Omental fat pad (tissue), 3 donors: ENCODE measurements at regions not wholly inside any gene's neighbourhood (a gene's known extent, or its start where the extent isn't known, plus 50 kb on each side); places are given as distances from the start of the nearest gene placed in this dataset.

Experiments used
- ATAC-seq: fragments of 150-250 bp; one replicate; pipeline ENCODE4 v1.9.1; 2016; ENCODE audit warnings: mild to moderate bottlenecking, moderate library complexity; ENCODE audit not compliant: low FRiP score
- DNase-seq: peaks from one replicate; pipeline ENCODE4 v3.0.0-alpha.2; 2019; ENCODE audit warnings: low spot score
- TF ChIP-seq, protein P1 (sequence below), 3 donors: fragments of 450-650 bp; IDR thresholded peaks; one replicate each; pipeline ENCODE4 v1.5.1; 2016 to 2017; ENCODE audit warnings: antibody characterized with exemption in 3 of 3, mild to moderate bottlenecking in 3 of 3, moderate library complexity in 2 of 3

DNA sequence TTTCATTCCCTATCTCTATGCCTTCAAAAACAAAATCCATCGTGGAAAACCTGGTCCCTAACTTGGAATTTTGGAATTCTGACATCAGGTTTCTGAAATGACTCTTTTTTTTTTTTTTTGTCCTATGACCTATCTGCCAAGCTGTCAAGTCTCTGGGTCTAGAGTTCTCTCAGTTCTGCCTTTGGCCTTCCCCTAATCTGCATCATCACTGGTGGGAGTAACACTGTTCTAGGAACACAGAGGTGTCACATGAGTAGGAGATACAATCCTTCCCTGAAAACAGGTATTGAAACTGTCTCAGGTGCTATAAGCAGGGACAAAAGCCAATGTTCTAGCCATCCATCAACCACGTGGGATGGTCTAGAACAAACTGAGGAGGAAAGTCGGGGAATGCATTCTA lies 142.0 kb upstream of the ATP1B1 start:
- no peak for DNase-seq
- ATAC-seq, result no peak
- TF ChIP-seq, protein P1, sequence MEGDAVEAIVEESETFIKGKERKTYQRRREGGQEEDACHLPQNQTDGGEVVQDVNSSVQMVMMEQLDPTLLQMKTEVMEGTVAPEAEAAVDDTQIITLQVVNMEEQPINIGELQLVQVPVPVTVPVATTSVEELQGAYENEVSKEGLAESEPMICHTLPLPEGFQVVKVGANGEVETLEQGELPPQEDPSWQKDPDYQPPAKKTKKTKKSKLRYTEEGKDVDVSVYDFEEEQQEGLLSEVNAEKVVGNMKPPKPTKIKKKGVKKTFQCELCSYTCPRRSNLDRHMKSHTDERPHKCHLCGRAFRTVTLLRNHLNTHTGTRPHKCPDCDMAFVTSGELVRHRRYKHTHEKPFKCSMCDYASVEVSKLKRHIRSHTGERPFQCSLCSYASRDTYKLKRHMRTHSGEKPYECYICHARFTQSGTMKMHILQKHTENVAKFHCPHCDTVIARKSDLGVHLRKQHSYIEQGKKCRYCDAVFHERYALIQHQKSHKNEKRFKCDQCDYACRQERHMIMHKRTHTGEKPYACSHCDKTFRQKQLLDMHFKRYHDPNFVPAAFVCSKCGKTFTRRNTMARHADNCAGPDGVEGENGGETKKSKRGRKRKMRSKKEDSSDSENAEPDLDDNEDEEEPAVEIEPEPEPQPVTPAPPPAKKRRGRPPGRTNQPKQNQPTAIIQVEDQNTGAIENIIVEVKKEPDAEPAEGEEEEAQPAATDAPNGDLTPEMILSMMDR (IDR thresholded peaks at IDR 0.05), result no peak

DNA sequence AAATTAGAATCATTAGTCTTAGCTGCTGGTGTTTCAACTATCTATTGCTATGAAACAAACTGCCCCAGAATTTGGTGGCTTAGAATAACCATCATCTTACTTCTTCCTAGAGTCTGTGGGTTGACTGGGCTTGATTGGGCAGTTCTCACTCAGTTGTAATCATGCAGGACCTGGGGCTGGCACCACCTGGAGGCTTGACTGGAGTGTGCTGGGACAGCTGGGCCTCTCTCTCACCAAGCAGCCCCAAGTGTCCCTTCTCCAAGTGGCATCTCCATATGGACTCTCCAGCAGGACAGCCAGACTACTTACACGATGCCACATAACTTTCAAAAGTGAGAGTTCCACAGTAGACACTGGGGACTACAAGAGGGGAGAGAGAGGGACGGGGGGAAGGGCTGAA lies 140.3 kb upstream of the ATP1B1 start:
- ATAC-seq (no peak), DNase-seq (no peak)
- TF ChIP-seq, protein P1 (IDR thresholded peaks at IDR 0.05), result no peak

DNA sequence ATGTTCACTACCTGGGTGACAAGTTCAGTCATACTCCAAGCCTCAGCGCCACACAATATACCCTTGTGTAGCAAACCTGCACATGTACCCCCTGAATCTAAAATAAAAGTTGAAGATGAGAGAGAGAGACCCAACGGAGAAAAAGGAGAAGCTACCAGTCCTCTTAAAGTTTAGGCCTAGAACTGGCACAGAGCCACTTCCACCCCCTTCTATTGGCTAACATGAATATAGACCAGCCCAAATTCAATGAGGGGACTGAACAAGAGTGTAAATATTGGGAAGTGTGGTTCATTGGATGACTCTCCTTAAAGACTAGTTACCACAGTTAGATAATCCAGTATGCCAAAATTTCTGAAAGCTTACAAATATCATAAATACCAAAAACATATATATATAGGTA lies 139.9 kb upstream of the ATP1B1 start:
- TF ChIP-seq, protein P1 (IDR thresholded peaks at IDR 0.05), result no peak
- no peak for ATAC-seq
- DNase-seq, result no peak

DNA sequence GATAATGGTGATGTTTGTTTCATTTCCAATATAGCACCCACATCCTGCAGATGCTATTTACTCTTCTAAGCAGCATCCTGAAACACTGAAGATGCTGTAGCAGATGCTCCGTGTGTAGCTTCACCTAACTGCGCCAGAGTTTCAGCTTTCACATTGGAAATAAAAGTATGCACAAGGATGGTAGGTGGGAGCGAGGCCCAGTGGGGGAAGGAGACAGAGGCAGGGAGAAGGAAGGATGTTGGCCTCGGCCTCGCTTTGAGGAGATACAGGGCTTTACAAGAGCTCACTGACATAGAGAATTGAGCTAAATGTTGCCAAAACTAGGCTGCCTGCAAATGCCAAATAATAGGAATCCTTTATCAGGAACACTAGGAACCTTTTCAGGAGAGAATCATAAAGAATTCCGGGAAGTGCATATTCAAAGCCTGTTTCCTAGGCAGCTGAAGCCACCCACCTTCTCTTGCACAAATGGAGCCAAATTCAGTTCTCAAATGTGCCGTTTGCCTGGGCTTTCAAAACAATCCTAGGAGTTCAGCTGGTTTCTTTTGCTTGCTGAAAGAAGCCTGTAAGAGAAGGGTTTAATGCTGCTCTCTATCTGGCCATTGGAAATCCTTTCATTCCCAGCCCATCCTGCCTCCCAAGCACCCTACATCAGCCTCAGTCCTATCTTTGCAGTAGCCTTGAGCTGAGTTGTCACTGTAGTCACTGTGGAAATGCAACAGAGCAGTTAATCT lies 135.4 kb upstream of the ATP1B1 start:
- TF ChIP-seq, protein P1 (IDR thresholded peaks at IDR 0.05), result no peak
- ATAC-seq (peak; percentile 37), DNase-seq (no peak)

DNA sequence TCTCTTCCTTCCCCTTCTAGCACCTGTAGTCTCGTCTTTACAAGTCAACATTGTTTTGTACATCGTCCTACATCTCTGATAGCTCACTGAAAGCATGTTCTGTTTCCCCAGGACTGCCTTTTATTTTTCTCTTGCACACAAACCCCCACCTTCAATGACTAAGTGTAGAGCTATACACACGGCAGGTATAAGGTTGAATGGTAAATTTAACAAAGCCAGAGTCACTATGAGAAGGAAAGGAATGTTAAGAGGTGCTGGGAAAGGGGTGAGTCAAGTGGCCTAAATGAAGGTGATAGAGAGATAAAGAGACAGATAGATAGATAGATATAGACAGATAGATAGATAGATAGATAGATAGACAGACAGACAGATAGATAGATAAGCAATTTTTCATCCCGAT lies 134.3 kb upstream of the ATP1B1 start:
- DNase-seq (no peak), ATAC-seq (no peak)
- TF ChIP-seq, protein P1 (IDR thresholded peaks at IDR 0.05), result no peak

DNA sequence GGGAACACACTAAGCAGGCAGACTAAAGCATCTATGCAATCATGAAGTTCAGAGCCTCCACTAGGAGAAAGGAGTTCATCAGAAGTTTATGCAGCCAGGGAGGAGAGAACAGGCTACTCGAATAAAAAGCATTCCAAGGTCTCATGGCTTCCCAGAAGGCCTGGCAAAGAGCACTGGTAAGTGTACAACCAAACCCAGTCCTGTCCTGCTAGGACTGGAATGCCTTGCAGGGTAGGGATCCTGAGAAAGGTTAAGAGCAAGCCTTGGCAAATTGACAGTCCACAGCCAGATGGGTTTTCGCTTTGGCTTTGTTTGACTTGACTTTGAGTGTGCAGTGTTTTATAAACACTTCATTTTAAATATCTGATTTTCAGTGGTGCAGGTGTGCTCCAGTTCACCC lies 133.6 kb upstream of the ATP1B1 start:
- TF ChIP-seq, protein P1 (IDR thresholded peaks at IDR 0.05), result no peak
- no peak for DNase-seq
- no peak for ATAC-seq

DNA sequence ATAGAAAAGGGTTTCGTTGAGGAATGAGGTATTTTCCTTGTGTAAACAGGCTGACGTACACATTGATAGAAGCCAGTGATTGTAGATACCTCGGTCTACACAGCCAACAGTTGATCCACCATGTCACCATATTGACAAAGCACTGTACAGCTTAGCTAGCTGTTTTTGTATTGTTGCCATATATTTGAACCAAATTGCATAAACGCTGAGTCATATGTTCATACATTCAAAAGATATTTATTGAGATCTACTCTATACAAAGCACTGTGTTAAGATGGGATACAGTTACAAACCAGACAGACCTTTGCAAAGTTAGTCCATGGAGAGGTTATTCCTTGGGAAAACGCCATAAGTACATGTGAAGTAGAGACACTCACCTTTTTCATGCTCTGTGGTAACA lies 132.4 kb upstream of the ATP1B1 start:
- no peak for DNase-seq
- no peak for ATAC-seq
- TF ChIP-seq, protein P1 (IDR thresholded peaks at IDR 0.05), result no peak
